CD4-positive, CD25-positive, alpha-beta regulatory T cell (primary cell): ENCODE measurements at regions not wholly inside any gene's neighbourhood (a gene's known extent, or its start where the extent isn't known, plus 50 kb on each side); places are given as distances from the start of the nearest gene placed in this dataset.

Experiments
- ATAC-seq, 2 donors: fragments of 150-1000 bp; cut with Tn5 transposase; one replicate each; pipeline ENCODE4 v1.10.0; 2021; ENCODE audit warnings: low read depth in 2 of 2, moderate number of reproducible peaks in 2 of 2, moderate library complexity in 1 of 2
- DNase-seq, 3 donors: peaks; one replicate each; pipeline versions ENCODE4 v3.0.0 to v3.0.0-alpha.2; 2012 to 2022; ENCODE audit warnings: mixed read lengths in 1 of 3
- H3K27ac ChIP-seq: one replicate; pipeline ENCODE4 v1.7.0; 2013; ENCODE audit warnings: mild to moderate bottlenecking, low read length; ENCODE audit not compliant: insufficient read depth, poor library complexity, severe bottlenecking
- H3K27me3 ChIP-seq: one replicate; pipeline ENCODE4 v1.7.0; 2013; ENCODE audit warnings: low read length; ENCODE audit not compliant: control insufficient read depth, insufficient read depth
- H3K36me3 ChIP-seq: one replicate; pipeline ENCODE4 v1.7.0; 2013; ENCODE audit warnings: mild to moderate bottlenecking, low read length, moderate library complexity; ENCODE audit not compliant: control insufficient read depth, insufficient read depth
- H3K4me1 ChIP-seq: 2 replicates; pipeline ENCODE4 v1.7.0; 2013; ENCODE audit warnings: mild to moderate bottlenecking, low read length; ENCODE audit not compliant: insufficient read depth, control insufficient read depth, poor library complexity, severe bottlenecking
- H3K4me3 ChIP-seq: one replicate; pipeline ENCODE4 v1.7.0; 2013; ENCODE audit warnings: low read depth, mild to moderate bottlenecking, low read length, moderate library complexity
- H3K9me3 ChIP-seq, 2 experiments: 1 replicate in 1 of 2; 2 replicates in 1 of 2; pipeline ENCODE4 v1.7.0; 2013; ENCODE audit warnings: low read length in 2 of 2, mild to moderate bottlenecking in 1 of 2, moderate library complexity in 1 of 2; ENCODE audit not compliant: control insufficient read depth in 2 of 2
- H3K27ac Mint-ChIP-seq, 3 donors: one replicate each; pipeline ENCODE4 v1.8.0; 2020 to 2022; ENCODE audit warnings: mild to moderate bottlenecking in 3 of 3, mixed read lengths in 3 of 3, moderate library complexity in 2 of 3
- H3K27me3 Mint-ChIP-seq: one replicate; pipeline ENCODE4 v1.8.0; 2022; ENCODE audit warnings: mild to moderate bottlenecking, mixed read lengths
- H3K36me3 Mint-ChIP-seq: one replicate; pipeline ENCODE4 v1.8.0; 2020; ENCODE audit warnings: mixed read lengths
- H3K4me1 Mint-ChIP-seq, 4 donors: one replicate each; pipeline ENCODE4 v1.8.0; 2020 to 2022; ENCODE audit warnings: mixed read lengths in 4 of 4, mild to moderate bottlenecking in 1 of 4
- H3K4me3 Mint-ChIP-seq, 4 donors: one replicate each; pipeline ENCODE4 v1.8.0; 2020 to 2022; ENCODE audit warnings: mild to moderate bottlenecking in 4 of 4, mixed read lengths in 4 of 4, moderate library complexity in 3 of 4
- H3K9me3 Mint-ChIP-seq, 7 donors: one replicate each; pipeline ENCODE4 v1.8.0; 2020 to 2022; ENCODE audit warnings: mixed read lengths in 7 of 7, mild to moderate bottlenecking in 3 of 7, moderate library complexity in 2 of 7

DNA sequence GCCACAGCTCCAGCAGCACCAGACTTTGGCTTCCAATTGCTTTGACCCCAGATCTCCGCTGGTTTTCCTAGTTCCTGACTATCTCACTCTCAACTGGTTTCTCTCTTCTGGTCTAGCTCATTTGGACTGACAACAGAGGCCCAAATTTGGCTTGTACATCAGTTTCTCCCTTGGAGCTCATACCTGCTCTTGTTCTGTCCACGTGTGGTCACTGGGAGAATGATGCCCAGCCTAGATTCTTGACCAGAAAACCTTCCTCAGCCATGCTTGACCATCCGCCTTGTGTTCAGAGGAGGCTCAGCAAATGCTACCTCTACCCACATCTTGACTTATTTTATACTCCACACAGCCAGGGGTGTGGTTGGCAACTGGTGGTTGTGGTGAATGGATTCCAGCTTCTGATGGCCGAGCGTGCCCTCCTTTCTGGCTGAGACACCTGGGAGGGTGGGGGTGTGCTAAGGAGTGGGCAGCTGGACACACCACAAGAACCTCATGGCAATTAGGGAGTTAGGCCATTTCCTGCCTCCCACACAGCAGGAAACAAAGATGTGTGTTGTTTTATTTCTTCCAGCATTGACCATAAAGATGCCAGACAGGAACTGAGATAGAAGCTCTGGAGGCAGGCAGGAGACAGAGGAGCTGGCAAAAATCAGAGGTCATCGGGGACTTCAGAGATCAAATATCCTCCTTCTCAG, 93.8 kb upstream of the FAM20A start:
- H3K27ac Mint-ChIP-seq, result no peak overlapping the region

GRCh38 chr17:68693896-68694295, 92.7 kb upstream of the FAM20A start:
- ATAC-seq (no peak), DNase-seq (no peak)
- Histone ChIP-seq H3K4me3 (no peak overlapping the region), H3K36me3 (no peaks in the 10 kb centered on the region), H3K27ac (no peak overlapping the region), H3K4me1 (no peaks in the 10 kb centered on the region), H3K9me3 (no peaks in the 10 kb centered on the region), H3K27me3 (peaks cover 3% of the 10 kb centered on the region)
- Mint-ChIP-seq H3K9me3 (peaks cover 0 to 3% (median 0%) of the 10 kb centered on the region in 7 donors), H3K4me1 (peaks cover 0 to 5% (median 0%) of the 10 kb centered on the region in 4 donors), H3K4me3 (no peak overlapping the region), H3K27me3 (peaks cover 13% of the 10 kb centered on the region), H3K36me3 (no peaks in the 10 kb centered on the region), H3K27ac (no peak overlapping the region)

More for the DNA sequence above, 93.8 kb upstream of the FAM20A start:
- DNase-seq (no peak), ATAC-seq (no peak)
- Histone ChIP-seq H3K27ac (no peak overlapping the region), H3K36me3 (no peaks in the 10 kb centered on the region), H3K27me3 (peaks cover 3% of the 10 kb centered on the region), H3K4me1 (no peaks in the 10 kb centered on the region), H3K9me3 (no peaks in the 10 kb centered on the region), H3K4me3 (no peak overlapping the region)
- Mint-ChIP-seq H3K4me3 (no peak overlapping the region), H3K27me3 (peaks cover 13% of the 10 kb centered on the region), H3K4me1 (peaks cover 0 to 5% (median 0%) of the 10 kb centered on the region in 4 donors), H3K36me3 (no peaks in the 10 kb centered on the region), H3K9me3 (peaks cover 0 to 3% (median 0%) of the 10 kb centered on the region in 7 donors)

DNA sequence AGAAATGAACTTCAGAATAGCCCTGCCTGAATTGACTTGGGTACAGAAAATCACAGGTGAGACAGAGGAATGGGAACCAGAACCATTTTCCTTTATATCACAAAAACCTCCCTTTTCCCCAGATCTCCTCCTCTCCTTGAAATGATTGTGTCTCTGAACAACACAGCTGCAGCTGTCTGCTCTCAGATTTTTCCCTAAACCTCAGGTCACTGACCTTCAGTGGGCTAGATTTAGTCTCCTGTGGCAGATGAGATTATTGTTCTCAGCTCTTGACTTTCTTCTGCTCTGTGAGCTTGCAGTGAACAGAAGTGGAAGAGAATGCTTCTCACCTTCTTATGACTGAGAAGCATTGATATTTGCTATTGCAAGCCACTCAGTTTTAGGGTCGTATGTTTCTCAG, 92.3 kb upstream of the FAM20A start:
- H3K27ac Mint-ChIP-seq, result no peak overlapping the region
- no peak overlapping the region for H3K27ac ChIP-seq
- no peak overlapping the region for H3K4me3 ChIP-seq
- H3K9me3 ChIP-seq, result no peaks in the 10 kb centered on the region
- H3K4me3 Mint-ChIP-seq, result no peak overlapping the region
- H3K27me3 ChIP-seq, result peaks cover 3% of the 10 kb centered on the region
- peaks cover 0 to 3% (median 0%) of the 10 kb centered on the region in 7 donors for H3K9me3 Mint-ChIP-seq
- no peak for DNase-seq
- H3K27me3 Mint-ChIP-seq, result peaks cover 11% of the 10 kb centered on the region
- peaks cover 0 to 5% (median 0%) of the 10 kb centered on the region in 4 donors for H3K4me1 Mint-ChIP-seq
- no peaks in the 10 kb centered on the region for H3K36me3 Mint-ChIP-seq
- no peaks in the 10 kb centered on the region for H3K4me1 ChIP-seq
- no peaks in the 10 kb centered on the region for H3K36me3 ChIP-seq
- ATAC-seq, result no peak

GRCh38 chr17:68686108-68686988, 85.2 kb upstream of the FAM20A start:
- no peak overlapping the region for H3K4me3 Mint-ChIP-seq
- Histone ChIP-seq H3K4me3 (no peak overlapping the region), H3K4me1 (no peaks in the 10 kb centered on the region), H3K9me3 (no peaks in the 10 kb centered on the region), H3K36me3 (no peaks in the 10 kb centered on the region), H3K27ac (no peak overlapping the region), H3K27me3 (peaks cover 2% of the 10 kb centered on the region)
- H3K4me1 Mint-ChIP-seq, result no peaks in the 10 kb centered on the region
- peaks cover 5% of the 10 kb centered on the region for H3K27me3 Mint-ChIP-seq
- ATAC-seq, result no peak
- peaks cover 0 to 5% (median 1%) of the 10 kb centered on the region in 7 donors for H3K9me3 Mint-ChIP-seq
- no peak for DNase-seq
- no peaks in the 10 kb centered on the region for H3K36me3 Mint-ChIP-seq
- no peak overlapping the region for H3K27ac Mint-ChIP-seq

DNA sequence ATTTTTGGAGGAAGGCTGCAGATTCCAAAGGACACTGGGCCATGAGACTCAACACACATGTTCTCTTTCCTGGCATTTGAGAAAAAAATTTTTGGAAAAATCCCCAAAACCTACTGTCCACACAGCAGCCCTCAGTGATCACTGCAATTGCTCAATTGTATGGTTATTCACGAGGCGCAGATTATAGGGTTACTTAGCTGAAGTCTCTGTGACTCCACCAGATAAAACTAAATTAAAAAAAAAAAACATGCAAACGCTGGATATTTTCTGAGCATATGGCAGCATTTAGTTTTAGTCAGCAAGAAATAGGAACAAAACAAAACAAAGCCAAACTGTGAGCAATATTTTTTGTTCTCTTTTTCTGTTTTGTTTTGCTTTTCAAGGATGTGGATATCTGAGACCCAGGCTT, 83.8 kb upstream of the FAM20A start:
- ATAC-seq, result no peak

DNA sequence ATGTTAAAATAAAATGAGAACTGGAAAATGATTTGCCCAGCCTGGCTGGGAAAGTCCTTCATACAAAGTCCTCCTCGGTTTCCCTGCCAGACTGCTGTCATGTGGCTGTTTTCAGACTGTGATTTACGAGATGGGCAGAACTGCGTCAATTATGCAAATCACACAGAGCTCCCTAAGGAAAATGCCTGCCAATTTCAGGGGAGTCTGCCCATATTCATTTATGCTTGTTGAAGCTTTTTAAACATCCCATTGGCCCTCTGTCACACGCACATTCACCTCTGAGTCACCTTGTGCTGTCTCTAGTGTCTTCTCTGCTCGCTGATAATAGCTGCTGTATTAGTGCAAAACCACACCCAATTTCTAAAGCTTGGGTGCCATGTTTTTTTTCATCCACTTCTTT, 81.7 kb upstream of the FAM20A start:
- no peak for ATAC-seq
- Histone ChIP-seq H3K4me3 (no peak overlapping the region), H3K36me3 (no peaks in the 10 kb centered on the region), H3K27ac (no peak overlapping the region), H3K9me3 (no peaks in the 10 kb centered on the region), H3K27me3 (peaks cover 2% of the 10 kb centered on the region), H3K4me1 (no peaks in the 10 kb centered on the region)
- Mint-ChIP-seq H3K9me3 (peaks cover 0 to 5% (median 1%) of the 10 kb centered on the region in 7 donors), H3K27ac (no peak overlapping the region), H3K36me3 (no peaks in the 10 kb centered on the region), H3K27me3 (peaks cover 15% of the 10 kb centered on the region), H3K4me1 (no peaks in the 10 kb centered on the region), H3K4me3 (no peak overlapping the region)
- DNase-seq, result no peak

More for the DNA sequence above, 83.8 kb upstream of the FAM20A start:
- peaks cover 0 to 5% (median 1%) of the 10 kb centered on the region in 7 donors for H3K9me3 Mint-ChIP-seq
- peaks cover 10% of the 10 kb centered on the region for H3K27me3 Mint-ChIP-seq
- H3K36me3 Mint-ChIP-seq, result no peaks in the 10 kb centered on the region
- Histone ChIP-seq H3K27me3 (peaks cover 2% of the 10 kb centered on the region), H3K4me1 (no peaks in the 10 kb centered on the region), H3K9me3 (no peaks in the 10 kb centered on the region), H3K36me3 (no peaks in the 10 kb centered on the region), H3K27ac (no peak overlapping the region), H3K4me3 (no peak overlapping the region)
- H3K4me3 Mint-ChIP-seq, result no peak overlapping the region
- H3K27ac Mint-ChIP-seq, result no peak overlapping the region
- DNase-seq, result no peak
- H3K4me1 Mint-ChIP-seq, result no peaks in the 10 kb centered on the region

DNA sequence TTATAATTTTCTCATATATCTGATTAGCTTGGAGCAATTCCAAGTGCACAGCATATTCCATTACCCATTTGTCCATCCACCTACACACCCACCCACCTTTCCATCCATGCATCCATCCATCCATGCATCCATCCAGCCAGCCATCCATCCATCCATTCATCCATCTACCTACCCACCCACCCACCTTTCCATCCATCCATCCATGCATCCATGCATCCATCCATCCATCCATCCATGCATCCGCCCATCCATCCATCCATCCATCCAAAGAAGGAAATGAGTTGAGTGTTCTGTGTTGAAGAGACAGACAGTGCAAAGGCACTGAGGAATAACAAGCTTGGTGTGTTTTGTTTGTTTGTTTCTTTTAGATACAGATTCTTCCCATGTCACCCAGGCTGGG, 78.7 kb upstream of the FAM20A start:
- Histone ChIP-seq H3K27me3 (no peaks in the 10 kb centered on the region), H3K27ac (no peak overlapping the region), H3K9me3 (no peaks in the 10 kb centered on the region), H3K36me3 (no peaks in the 10 kb centered on the region), H3K4me3 (no peak overlapping the region), H3K4me1 (no peaks in the 10 kb centered on the region)
- H3K4me3 Mint-ChIP-seq, result no peak overlapping the region
- no peak for ATAC-seq
- DNase-seq, result no peak
- H3K4me1 Mint-ChIP-seq, result no peaks in the 10 kb centered on the region
- H3K36me3 Mint-ChIP-seq, result no peaks in the 10 kb centered on the region
- H3K27me3 Mint-ChIP-seq, result peaks cover 15% of the 10 kb centered on the region
- H3K9me3 Mint-ChIP-seq, result peaks cover 0 to 5% (median 3%) of the 10 kb centered on the region in 7 donors
- no peak overlapping the region for H3K27ac Mint-ChIP-seq
